ENCODE measurements at regions not wholly inside any gene's neighbourhood (a gene's known extent, or its start where the extent isn't known, plus 50 kb on each side); places are given as distances from the start of the nearest gene placed in this dataset.

GRCh38 chrX:4151798-4152197, 438.3 kb upstream of the PRKX start:
- H3K4me1 Mint-ChIP-seq (ENCODE audit: low read depth) = no peaks in the 10 kb centered on the region
- no peak overlapping the region for H3K27ac Mint-ChIP-seq
- H3K27me3 Mint-ChIP-seq (ENCODE audit: low read depth) = no peaks in the 10 kb centered on the region
- DNase-seq (ENCODE audit: low spot score) = no peak
- no peak overlapping the region for H3K4me3 Mint-ChIP-seq
- no peaks in the 10 kb centered on the region for H3K36me3 Mint-ChIP-seq (ENCODE audit: low read depth)
- H3K9me3 Mint-ChIP-seq = peaks cover 9% of the 10 kb centered on the region

GRCh38 chrX:4150259-4150658, 436.8 kb upstream of the PRKX start:
- Mint-ChIP-seq H3K4me1 (ENCODE audit: low read depth) (no peaks in the 10 kb centered on the region), H3K27me3 (ENCODE audit: low read depth) (no peaks in the 10 kb centered on the region), H3K9me3 (peaks cover 6% of the 10 kb centered on the region), H3K36me3 (ENCODE audit: low read depth) (no peaks in the 10 kb centered on the region), H3K27ac (no peak overlapping the region), H3K4me3 (no peak overlapping the region)
- DNase-seq (ENCODE audit: low spot score) = no peak

GRCh38 chrX:4129626-4130025, 416.2 kb upstream of the PRKX start:
- Mint-ChIP-seq H3K27ac (no peak overlapping the region), H3K36me3 (ENCODE audit: low read depth) (no peaks in the 10 kb centered on the region), H3K27me3 (ENCODE audit: low read depth) (no peaks in the 10 kb centered on the region), H3K4me3 (no peak overlapping the region), H3K4me1 (ENCODE audit: low read depth) (no peaks in the 10 kb centered on the region), H3K9me3 (no peaks in the 10 kb centered on the region)
- no peak for DNase-seq (ENCODE audit: low spot score)

GRCh38 chrX:4118666-4119530, 405.4 kb upstream of the PRKX start:
- Mint-ChIP-seq H3K36me3 (ENCODE audit: low read depth) (no peaks in the 10 kb centered on the region), H3K27me3 (ENCODE audit: low read depth) (no peaks in the 10 kb centered on the region), H3K4me3 (no peak overlapping the region), H3K9me3 (peaks cover 3% of the 10 kb centered on the region), H3K27ac (no peak overlapping the region), H3K4me1 (ENCODE audit: low read depth) (no peaks in the 10 kb centered on the region)
- DNase-seq (ENCODE audit: low spot score) = no peak

GRCh38 chrX:4110964-4111363, 397.5 kb upstream of the PRKX start:
- Mint-ChIP-seq H3K4me1 (ENCODE audit: low read depth) (no peaks in the 10 kb centered on the region), H3K9me3 (peaks cover 4% of the 10 kb centered on the region), H3K27ac (no peak overlapping the region), H3K36me3 (ENCODE audit: low read depth) (no peaks in the 10 kb centered on the region), H3K27me3 (ENCODE audit: low read depth) (no peaks in the 10 kb centered on the region), H3K4me3 (no peak overlapping the region)
- no peak for DNase-seq (ENCODE audit: low spot score)

- H3K4me3 Mint-ChIP-seq = no peak overlapping the region
- H3K36me3 Mint-ChIP-seq (ENCODE audit: low read depth) = no peaks in the 10 kb centered on the region
- no peak for DNase-seq (ENCODE audit: low spot score)
- H3K27ac Mint-ChIP-seq = no peak overlapping the region
- H3K9me3 Mint-ChIP-seq = no peaks in the 10 kb centered on the region
- H3K27me3 Mint-ChIP-seq (ENCODE audit: low read depth) = no peaks in the 10 kb centered on the region
- H3K4me1 Mint-ChIP-seq (ENCODE audit: low read depth) = no peaks in the 10 kb centered on the region
Observed at GRCh38 chrX:4094926-4095325, 381.5 kb upstream of the PRKX start.

GRCh38 chrX:4091046-4091760, 377.8 kb upstream of the PRKX start:
- Mint-ChIP-seq H3K27me3 (ENCODE audit: low read depth) (no peaks in the 10 kb centered on the region), H3K9me3 (no peaks in the 10 kb centered on the region), H3K27ac (no peak overlapping the region), H3K36me3 (ENCODE audit: low read depth) (no peaks in the 10 kb centered on the region), H3K4me1 (ENCODE audit: low read depth) (no peaks in the 10 kb centered on the region), H3K4me3 (no peak overlapping the region)
- DNase-seq (ENCODE audit: low spot score) = no peak

- DNase-seq (ENCODE audit: low spot score) = no peak
- Mint-ChIP-seq H3K27ac (no peak overlapping the region), H3K4me3 (no peak overlapping the region), H3K9me3 (no peaks in the 10 kb centered on the region), H3K27me3 (ENCODE audit: low read depth) (no peaks in the 10 kb centered on the region), H3K4me1 (ENCODE audit: low read depth) (no peaks in the 10 kb centered on the region), H3K36me3 (ENCODE audit: low read depth) (no peaks in the 10 kb centered on the region)
Observed at GRCh38 chrX:4059893-4060292, 346.4 kb upstream of the PRKX start.

GRCh38 chrX:4043951-4044350, 330.5 kb upstream of the PRKX start:
- H3K36me3 Mint-ChIP-seq (ENCODE audit: low read depth) = no peaks in the 10 kb centered on the region
- no peaks in the 10 kb centered on the region for H3K9me3 Mint-ChIP-seq
- no peak overlapping the region for H3K4me3 Mint-ChIP-seq
- no peaks in the 10 kb centered on the region for H3K4me1 Mint-ChIP-seq (ENCODE audit: low read depth)
- H3K27me3 Mint-ChIP-seq (ENCODE audit: low read depth) = no peaks in the 10 kb centered on the region
- DNase-seq (ENCODE audit: low spot score) = no peak
- H3K27ac Mint-ChIP-seq = no peak overlapping the region

- no peaks in the 10 kb centered on the region for H3K9me3 Mint-ChIP-seq
- DNase-seq (ENCODE audit: low spot score) = no peak
- H3K27me3 Mint-ChIP-seq (ENCODE audit: low read depth) = no peaks in the 10 kb centered on the region
- no peak overlapping the region for H3K27ac Mint-ChIP-seq
- no peaks in the 10 kb centered on the region for H3K4me1 Mint-ChIP-seq (ENCODE audit: low read depth)
- H3K4me3 Mint-ChIP-seq = no peak overlapping the region
- no peaks in the 10 kb centered on the region for H3K36me3 Mint-ChIP-seq (ENCODE audit: low read depth)
Observed at GRCh38 chrX:4035874-4036273, 322.4 kb upstream of the PRKX start.

- Mint-ChIP-seq H3K9me3 (no peaks in the 10 kb centered on the region), H3K4me1 (ENCODE audit: low read depth) (no peaks in the 10 kb centered on the region), H3K36me3 (ENCODE audit: low read depth) (no peaks in the 10 kb centered on the region), H3K27ac (no peak overlapping the region), H3K4me3 (no peak overlapping the region), H3K27me3 (ENCODE audit: low read depth) (no peaks in the 10 kb centered on the region)
- DNase-seq (ENCODE audit: low spot score) = no peak
Observed at GRCh38 chrX:4028151-4028550, 314.7 kb upstream of the PRKX start.

GRCh38 chrX:4005281-4005680, 291.8 kb upstream of the PRKX start:
- Mint-ChIP-seq H3K9me3 (no peaks in the 10 kb centered on the region), H3K4me1 (ENCODE audit: low read depth) (no peaks in the 10 kb centered on the region), H3K27ac (no peak overlapping the region), H3K27me3 (ENCODE audit: low read depth) (no peaks in the 10 kb centered on the region), H3K4me3 (no peak overlapping the region), H3K36me3 (ENCODE audit: low read depth) (no peaks in the 10 kb centered on the region)
- DNase-seq (ENCODE audit: low spot score) = no peak

- Mint-ChIP-seq H3K9me3 (no peaks in the 10 kb centered on the region), H3K36me3 (ENCODE audit: low read depth) (no peaks in the 10 kb centered on the region), H3K27me3 (ENCODE audit: low read depth) (no peaks in the 10 kb centered on the region), H3K4me3 (no peak overlapping the region), H3K27ac (no peak overlapping the region), H3K4me1 (ENCODE audit: low read depth) (no peaks in the 10 kb centered on the region)
- no peak for DNase-seq (ENCODE audit: low spot score)
Observed at GRCh38 chrX:4004822-4005221, 291.4 kb upstream of the PRKX start.

GRCh38 chrX:3994315-3994714, 280.9 kb upstream of the PRKX start:
- H3K36me3 Mint-ChIP-seq (ENCODE audit: low read depth) = no peaks in the 10 kb centered on the region
- H3K27ac Mint-ChIP-seq = no peak overlapping the region
- H3K4me1 Mint-ChIP-seq (ENCODE audit: low read depth) = no peaks in the 10 kb centered on the region
- no peaks in the 10 kb centered on the region for H3K27me3 Mint-ChIP-seq (ENCODE audit: low read depth)
- H3K4me3 Mint-ChIP-seq = no peak overlapping the region
- DNase-seq (ENCODE audit: low spot score) = no peak
- H3K9me3 Mint-ChIP-seq = peaks cover 6% of the 10 kb centered on the region
